ENCODE measurements at regions not wholly inside any gene's neighbourhood (a gene's known extent, or its start where the extent isn't known, plus 50 kb on each side); places are given as distances from the start of the nearest gene placed in this dataset.
"Not testable (repeated sequence)": the region's sequence is repeated elsewhere in the genome, so short reads cannot be mapped to it uniquely, and the experiment has no call there.

- Histone ChIP-seq H3K9me3 (ENCODE audit: low read length) (no peaks in the 10 kb centered on the region), H3K36me3 (ENCODE audit: insufficient read depth, low read length) (no peaks in the 10 kb centered on the region), H3F3A (ENCODE audit: insufficient read depth, low read length, poor library complexity, severe bottlenecking) (no peaks in the 10 kb centered on the region), H3K27ac (ENCODE audit: low read length) (no peak overlapping the region), H3K4me3 (ENCODE audit: low read length) (no peak overlapping the region), H2AFZ (ENCODE audit: low read depth, low read length) (no peak overlapping the region), H4K20me1 (ENCODE audit: insufficient read depth) (no peaks in the 10 kb centered on the region), H3K4me2 (ENCODE audit: low read length) (no peak overlapping the region), H3K9ac (ENCODE audit: low read length) (no peak overlapping the region), H3K79me2 (replicated peaks; ENCODE audit: insufficient read depth, low read length) (no peaks in the 10 kb centered on the region), H3K27me3 (ENCODE audit: insufficient read depth, low read depth, low read length) (no peaks in the 10 kb centered on the region), H3K9me2 (ENCODE audit: insufficient read depth, low read length) (no peaks in the 10 kb centered on the region)
- TF ChIP-seq EZH2 (IDR thresholded peaks at IDR 0.05; ENCODE audit: borderline replicate concordance, insufficient read depth, low read length, poor library complexity, severe bottlenecking): no peak
- no peak for TF ChIP-seq EP300 (conservative IDR thresholded peaks at IDR 0.05; ENCODE audit: poor library complexity, severe bottlenecking)
- TF ChIP-seq MXI1 (conservative IDR thresholded peaks at IDR 0.05; ENCODE audit: poor library complexity, severe bottlenecking): no peak
- no peak for TF ChIP-seq TAF1 (IDR thresholded peaks at IDR 0.05; ENCODE audit: low read depth)
- TF ChIP-seq POLR2AphosphoS5 (IDR thresholded peaks at IDR 0.05): no peak
- no peak for TF ChIP-seq REST (IDR thresholded peaks at IDR 0.05; ENCODE audit: borderline replicate concordance)
- TF ChIP-seq CTCF (IDR thresholded peaks at IDR 0.05; ENCODE audit: poor library complexity, severe bottlenecking): no peak
- no peak for TF ChIP-seq SMC3 (conservative IDR thresholded peaks at IDR 0.05; ENCODE audit: poor library complexity)
- no peak for TF ChIP-seq RAD21 (conservative IDR thresholded peaks at IDR 0.05)
These were observed 310.1 kb upstream of the NCKAP5 start for GRCh38 chr2:133878326-133878725.

DNA sequence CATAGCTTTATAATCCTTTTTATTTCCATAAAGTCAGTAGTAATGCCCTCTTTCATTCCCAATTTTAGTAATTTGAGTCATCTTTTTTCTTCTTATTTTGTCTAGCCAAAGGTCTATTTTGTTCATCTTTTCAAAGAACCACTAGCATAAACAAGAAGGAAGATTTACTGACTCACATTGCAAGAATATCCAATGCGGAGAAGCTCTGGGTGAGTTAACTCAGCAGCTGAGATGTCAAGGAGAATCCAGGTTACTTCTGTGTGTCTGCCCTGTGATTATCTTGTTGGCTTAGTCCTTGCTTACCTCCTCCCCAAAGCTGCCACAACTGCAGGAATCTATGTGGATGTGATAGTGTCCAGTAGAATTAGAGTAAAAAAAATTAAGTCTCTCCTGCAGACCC lies 311.4 kb upstream of the NCKAP5 start:
- Histone ChIP-seq H3K36me3 (ENCODE audit: insufficient read depth, low read length) (no peaks in the 10 kb centered on the region), H3K27me3 (ENCODE audit: insufficient read depth, low read depth, low read length) (no peaks in the 10 kb centered on the region), H3K79me2 (replicated peaks; ENCODE audit: insufficient read depth, low read length) (no peaks in the 10 kb centered on the region), H3K9me2 (ENCODE audit: insufficient read depth, low read length) (no peaks in the 10 kb centered on the region), H2AFZ (ENCODE audit: low read depth, low read length) (no peak overlapping the region), H3K27ac (ENCODE audit: low read length) (no peak overlapping the region), H3K9me3 (ENCODE audit: low read length) (no peaks in the 10 kb centered on the region), H3K4me3 (ENCODE audit: low read length) (no peak overlapping the region), H3F3A (ENCODE audit: insufficient read depth, low read length, poor library complexity, severe bottlenecking) (no peaks in the 10 kb centered on the region), H4K20me1 (ENCODE audit: insufficient read depth) (no peaks in the 10 kb centered on the region), H3K9ac (ENCODE audit: low read length) (no peak overlapping the region), H3K4me2 (ENCODE audit: low read length) (no peak overlapping the region)
- TF ChIP-seq POLR2AphosphoS5 (IDR thresholded peaks at IDR 0.05) (no peak), EP300 (conservative IDR thresholded peaks at IDR 0.05; ENCODE audit: poor library complexity, severe bottlenecking) (no peak), RAD21 (conservative IDR thresholded peaks at IDR 0.05) (no peak), EZH2 (IDR thresholded peaks at IDR 0.05; ENCODE audit: borderline replicate concordance, insufficient read depth, low read length, poor library complexity, severe bottlenecking) (no peak), MXI1 (conservative IDR thresholded peaks at IDR 0.05; ENCODE audit: poor library complexity, severe bottlenecking) (no peak), REST (IDR thresholded peaks at IDR 0.05; ENCODE audit: borderline replicate concordance) (no peak), SMC3 (conservative IDR thresholded peaks at IDR 0.05; ENCODE audit: poor library complexity) (no peak), CTCF (IDR thresholded peaks at IDR 0.05; ENCODE audit: poor library complexity, severe bottlenecking) (no peak), TAF1 (IDR thresholded peaks at IDR 0.05; ENCODE audit: low read depth) (no peak)

GRCh38 chr2:133882159-133882558 lies 313.9 kb upstream of the NCKAP5 start:
- H3K27me3 ChIP-seq (ENCODE audit: insufficient read depth, low read depth, low read length): not testable (repeated sequence)

More at GRCh38 chr2:133882159-133882558, 313.9 kb upstream of the NCKAP5 start:
- not testable (repeated sequence) for H3K9ac ChIP-seq (ENCODE audit: low read length); H3K27ac ChIP-seq (ENCODE audit: low read length); H3K4me3 ChIP-seq (ENCODE audit: low read length); H3K79me2 ChIP-seq (replicated peaks; ENCODE audit: insufficient read depth, low read length); H3K4me2 ChIP-seq (ENCODE audit: low read length); H2AFZ ChIP-seq (ENCODE audit: low read depth, low read length); H4K20me1 ChIP-seq (ENCODE audit: insufficient read depth); H3K9me3 ChIP-seq (ENCODE audit: low read length); H3F3A ChIP-seq (ENCODE audit: insufficient read depth, low read length, poor library complexity, severe bottlenecking); H3K36me3 ChIP-seq (ENCODE audit: insufficient read depth, low read length); H3K9me2 ChIP-seq (ENCODE audit: insufficient read depth, low read length)
